PC-3 (cell line): ENCODE measurements at regions not wholly inside any gene's neighbourhood (a gene's known extent, or its start where the extent isn't known, plus 50 kb on each side); places are given as distances from the start of the nearest gene placed in this dataset.

Experiments used
- EZH2 ChIP-seq: fragments of 300-600 bp; sonication (generic); IDR thresholded peaks from one replicate; pipeline ENCODE4 v1.6.1; 2017; ENCODE audit warnings: antibody characterized with exemption, mild to moderate bottlenecking, low read length; ENCODE audit not compliant: unreplicated experiment
- TF ChIP-seq, protein P1 (sequence below): fragments of 300-600 bp; sonication (generic); conservative IDR thresholded peaks from 2 replicates; pipeline ENCODE4 v1.5.1; 2017; ENCODE audit warnings: antibody characterized with exemption, low read depth, mild to moderate bottlenecking, low read length

- TF ChIP-seq, protein P1, sequence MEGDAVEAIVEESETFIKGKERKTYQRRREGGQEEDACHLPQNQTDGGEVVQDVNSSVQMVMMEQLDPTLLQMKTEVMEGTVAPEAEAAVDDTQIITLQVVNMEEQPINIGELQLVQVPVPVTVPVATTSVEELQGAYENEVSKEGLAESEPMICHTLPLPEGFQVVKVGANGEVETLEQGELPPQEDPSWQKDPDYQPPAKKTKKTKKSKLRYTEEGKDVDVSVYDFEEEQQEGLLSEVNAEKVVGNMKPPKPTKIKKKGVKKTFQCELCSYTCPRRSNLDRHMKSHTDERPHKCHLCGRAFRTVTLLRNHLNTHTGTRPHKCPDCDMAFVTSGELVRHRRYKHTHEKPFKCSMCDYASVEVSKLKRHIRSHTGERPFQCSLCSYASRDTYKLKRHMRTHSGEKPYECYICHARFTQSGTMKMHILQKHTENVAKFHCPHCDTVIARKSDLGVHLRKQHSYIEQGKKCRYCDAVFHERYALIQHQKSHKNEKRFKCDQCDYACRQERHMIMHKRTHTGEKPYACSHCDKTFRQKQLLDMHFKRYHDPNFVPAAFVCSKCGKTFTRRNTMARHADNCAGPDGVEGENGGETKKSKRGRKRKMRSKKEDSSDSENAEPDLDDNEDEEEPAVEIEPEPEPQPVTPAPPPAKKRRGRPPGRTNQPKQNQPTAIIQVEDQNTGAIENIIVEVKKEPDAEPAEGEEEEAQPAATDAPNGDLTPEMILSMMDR: no peak
- TF ChIP-seq EZH2: no peak
These were observed 307.1 kb downstream of the TLE1 start for GRCh38 chr9:81382281-81382680.
